Kidney (tissue), 13 donors: ENCODE measurements at regions not wholly inside any gene's neighbourhood (a gene's known extent, or its start where the extent isn't known, plus 50 kb on each side); places are given as distances from the start of the nearest gene placed in this dataset.

Experiments
- DNase-seq, 5 donors: peaks; one replicate each; pipeline ENCODE4 v3.0.0-alpha.2; 2013 to 2020
- FAIRE-seq: peaks from 2 replicates; lab custom pipeline; 2012; peaks lifted over from hg19 to GRCh38; lab: Jason Lieb, UNC
- H3K27ac ChIP-seq, 2 donors: one replicate each; pipeline ENCODE4 v1.7.0; 2013; ENCODE audit warnings: low read depth in 2 of 2, low read length in 2 of 2, inconsistent platforms in 1 of 2
- H3K27me3 ChIP-seq: one replicate; pipeline ENCODE4 v1.7.1; 2013; ENCODE audit warnings: low read length, inconsistent platforms; ENCODE audit not compliant: control insufficient read depth, insufficient read depth
- H3K36me3 ChIP-seq, 3 donors: one replicate each; pipeline versions ENCODE4 v1.7.0 to v1.7.1; 2013; ENCODE audit warnings: low read length in 3 of 3, control low read depth in 1 of 3, inconsistent platforms in 1 of 3; ENCODE audit not compliant: insufficient read depth in 3 of 3, control insufficient read depth in 2 of 3
- H3K4me1 ChIP-seq, 3 donors: one replicate each; pipeline versions ENCODE4 v1.7.0 to v1.7.1; 2013; ENCODE audit warnings: low read length in 3 of 3, inconsistent platforms in 1 of 3, low read depth in 1 of 3; ENCODE audit not compliant: control insufficient read depth in 2 of 3, insufficient read depth in 2 of 3
- H3K4me3 ChIP-seq, 3 donors: one replicate each; pipeline versions ENCODE4 v1.7.0 to v1.8.1; 2013; ENCODE audit warnings: low read length in 3 of 3, control low read depth in 1 of 3, inconsistent platforms in 1 of 3
- H3K9ac ChIP-seq, 3 donors: one replicate each; pipeline versions ENCODE4 v1.7.0 to v1.7.1; 2013; ENCODE audit warnings: low read length in 3 of 3, control low read depth in 1 of 3, inconsistent platforms in 1 of 3
- H3K9me3 ChIP-seq, 3 donors: one replicate each; pipeline versions ENCODE4 v1.7.0 to v1.7.1; 2013; ENCODE audit warnings: low read length in 3 of 3, control low read depth in 1 of 3, inconsistent platforms in 1 of 3; ENCODE audit not compliant: control insufficient read depth in 2 of 3, insufficient read depth in 1 of 3
- CTCF ChIP-seq: IDR thresholded peaks from 3 replicates; pipeline ENCODE4 v1.5.1; 2012; ENCODE audit warnings: mild to moderate bottlenecking, moderate library complexity, borderline replicate concordance; ENCODE audit not compliant: insufficient read depth; ENCODE audit errors: extremely low read depth
- intact Hi-C: fragments of 100-400 bp; cut with DNase I; formaldehyde crosslinking; loops from one replicate; pipeline ENCODE4 v1.11.1; 2022
- donor health status: control.
- donor health status: control.
- donor health status: control.
- donor health status: control.
- donor health status: control.
- donor health status: DM: yes; HTN: yes; CAD: no.
- donor health status: Normal renal cell carcinoma (clear cell type).

GRCh38 chr2:41595240-41595639 is 452.6 kb upstream of the PKDCC start:
- no peak overlapping the region for H3K9ac ChIP-seq
- DNase-seq (no peak), FAIRE-seq (no peak)
- H3K36me3 ChIP-seq, result no peaks in the 10 kb centered on the region
- no peaks in the 10 kb centered on the region for H3K4me1 ChIP-seq
- intact Hi-C loops, result no loop called here
- H3K27ac ChIP-seq, result no peak overlapping the region
- H3K9me3 ChIP-seq, result no peaks in the 10 kb centered on the region
- H3K4me3 ChIP-seq, result no peak overlapping the region
- no peak for TF ChIP-seq CTCF
- H3K27me3 ChIP-seq, result no peaks in the 10 kb centered on the region

GRCh38 chr2:41597680-41598079 is 450.1 kb upstream of the PKDCC start:
- no peaks in the 10 kb centered on the region for H3K36me3 ChIP-seq
- H3K9ac ChIP-seq, result no peak overlapping the region
- no peaks in the 10 kb centered on the region for H3K27me3 ChIP-seq
- no peak overlapping the region for H3K4me3 ChIP-seq
- DNase-seq (no peak), FAIRE-seq (no peak)
- no peak for TF ChIP-seq CTCF
- intact Hi-C loops, result no loop called here
- peak overlapping the region in 1 of 2 donors; percentile 44 for H3K27ac ChIP-seq
- no peaks in the 10 kb centered on the region for H3K4me1 ChIP-seq
- no peaks in the 10 kb centered on the region for H3K9me3 ChIP-seq

- Histone ChIP-seq H3K27me3 (no peaks in the 10 kb centered on the region), H3K27ac (peak overlapping the region in 1 of 2 donors; percentile 44), H3K36me3 (no peaks in the 10 kb centered on the region), H3K4me3 (no peak overlapping the region), H3K9ac (no peak overlapping the region), H3K4me1 (no peaks in the 10 kb centered on the region), H3K9me3 (no peaks in the 10 kb centered on the region)
- FAIRE-seq, result no peak
- TF ChIP-seq CTCF, result no peak
- intact Hi-C loops, result no loop called here
- DNase-seq, result peak in 2 of 5 donors; percentile 16 to 46
These were observed 449.5 kb upstream of the PKDCC start for GRCh38 chr2:41598161-41598894.
